ENCODE measurements at regions not wholly inside any gene's neighbourhood (a gene's known extent, or its start where the extent isn't known, plus 50 kb on each side); places are given as distances from the start of the nearest gene placed in this dataset.
"Not testable (repeated sequence)": the region's sequence is repeated elsewhere in the genome, so short reads cannot be mapped to it uniquely, and the experiment has no call there.

DNA sequence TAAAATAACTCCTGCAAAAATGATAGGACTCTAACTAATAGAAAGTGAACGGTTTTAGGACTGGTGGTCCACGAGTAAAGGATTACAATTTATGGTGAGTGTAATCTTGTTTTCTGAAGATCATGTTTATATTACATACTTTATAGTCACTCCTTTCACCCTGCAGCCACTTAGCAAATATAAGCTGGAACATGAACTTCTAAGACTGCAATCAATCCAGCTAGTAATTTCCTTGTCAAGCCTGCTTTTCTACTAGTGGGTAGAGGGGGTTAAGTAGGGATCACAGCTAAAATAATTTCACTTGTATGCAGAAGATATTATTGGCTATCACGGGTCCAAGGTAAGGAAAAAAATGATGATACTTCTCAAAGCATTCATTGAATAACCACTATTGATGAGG lies 125.5 kb upstream of the NETO1 start:
- no peak for DNase-seq
- intact Hi-C loops (cut with DNase I), result no loop called here
- ATAC-seq (ENCODE audit: poor library complexity), result no peak

DNA sequence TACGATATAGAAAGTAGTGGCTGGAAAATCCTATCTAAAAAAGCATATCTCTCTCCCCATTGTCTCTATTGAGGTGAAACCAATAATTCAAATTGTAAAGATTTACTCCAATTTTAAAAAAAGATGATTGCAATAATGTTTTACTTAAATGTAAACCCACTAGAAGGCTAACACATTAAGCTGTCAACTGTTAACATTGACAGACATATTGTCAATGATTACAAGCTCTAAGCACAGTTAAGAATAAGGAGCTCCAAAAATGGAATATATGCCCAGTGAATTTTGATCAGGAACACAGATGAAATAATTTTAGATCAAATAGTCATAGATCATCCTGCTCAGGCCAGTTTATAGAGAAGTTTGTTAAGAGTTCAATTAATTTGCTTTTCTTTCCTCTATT lies 123.6 kb upstream of the NETO1 start:
- DNase-seq (no peak), ATAC-seq (ENCODE audit: poor library complexity) (no peak)
- intact Hi-C loops (cut with DNase I), result no loop called here

DNA sequence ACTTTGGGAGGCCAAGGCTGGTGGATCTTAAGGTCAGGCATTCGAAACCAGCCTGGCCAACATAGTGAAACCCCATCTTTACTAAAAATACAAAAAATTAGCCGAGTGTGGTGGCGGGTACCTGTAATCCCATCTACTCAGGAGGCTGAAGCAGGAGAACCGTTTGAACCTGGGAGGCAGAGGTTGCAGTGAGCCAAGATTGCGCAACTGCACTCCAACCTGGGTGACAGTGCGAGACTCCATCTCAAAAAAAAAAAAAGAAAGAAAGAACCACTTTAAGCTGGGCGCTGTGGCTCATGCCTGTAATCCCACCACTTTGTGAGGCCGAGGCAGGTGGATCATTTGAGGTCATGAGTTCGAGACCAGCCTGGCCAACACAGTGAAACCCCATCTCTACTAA lies 119.8 kb upstream of the NETO1 start:
- intact Hi-C loops (cut with DNase I); DNase-seq: not testable (repeated sequence)

GRCh38 chr18:72986103-72986502 lies 118.3 kb upstream of the NETO1 start:
- intact Hi-C loops (cut with DNase I), result no loop called here
- DNase-seq, result no peak
- ATAC-seq (ENCODE audit: poor library complexity), result no peak

More for the DNA sequence above, 119.8 kb upstream of the NETO1 start:
- not testable (repeated sequence) for ATAC-seq (ENCODE audit: poor library complexity)

- intact Hi-C loops (cut with DNase I), result no loop called here
- no peak for ATAC-seq (ENCODE audit: poor library complexity)
- DNase-seq, result no peak
Measured at GRCh38 chr18:72985686-72986085, 117.9 kb upstream of the NETO1 start.

GRCh38 chr18:72984290-72984689 lies 116.5 kb upstream of the NETO1 start:
- DNase-seq (no peak), ATAC-seq (ENCODE audit: poor library complexity) (no peak)
- intact Hi-C loops (cut with DNase I), result no loop called here

DNA sequence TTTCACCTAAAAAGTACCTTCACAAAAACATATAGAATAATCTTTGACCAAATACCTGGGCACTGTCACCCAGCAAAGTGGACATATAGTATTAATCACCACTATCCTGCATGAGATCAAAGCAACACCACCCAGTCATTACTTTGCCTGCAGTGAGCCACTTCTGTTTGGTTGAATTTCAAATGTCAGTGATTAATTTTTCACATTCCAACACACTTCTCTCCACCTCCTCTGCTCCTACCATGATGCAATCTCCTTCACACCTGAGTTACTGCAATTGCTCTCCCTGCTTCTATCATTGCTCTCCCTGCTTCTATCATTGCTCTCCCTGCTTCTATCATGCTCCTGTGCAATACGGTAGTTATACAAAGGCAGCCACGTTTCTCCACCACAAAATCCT lies 106.1 kb upstream of the NETO1 start:
- ATAC-seq (ENCODE audit: poor library complexity) (no peak), DNase-seq (no peak)
- intact Hi-C loops (cut with DNase I), result no loop called here

GRCh38 chr18:72965616-72966015 lies 97.8 kb upstream of the NETO1 start:
- DNase-seq (no peak), ATAC-seq (ENCODE audit: poor library complexity) (no peak)
- intact Hi-C loops (cut with DNase I), result no loop called here

DNA sequence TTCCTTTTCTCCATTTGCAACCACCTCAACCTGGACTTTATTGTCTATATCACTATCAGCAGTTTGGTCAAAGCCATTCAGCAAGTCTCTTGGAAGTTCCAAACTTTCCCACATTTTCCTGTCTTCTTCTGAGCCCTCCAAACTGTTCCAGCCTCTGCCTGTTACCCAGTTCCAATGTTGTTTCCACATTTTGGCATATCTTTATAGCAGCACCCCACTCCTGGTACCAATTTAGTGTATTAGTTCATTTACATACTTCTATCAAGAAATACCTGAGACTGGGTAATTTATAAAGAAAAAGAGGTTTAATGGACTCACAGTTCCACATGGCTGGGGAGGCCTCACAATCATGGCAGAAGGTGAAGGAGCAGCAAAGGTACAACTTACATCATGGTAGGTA lies 90.4 kb upstream of the NETO1 start:
- DNase-seq; intact Hi-C loops (cut with DNase I); ATAC-seq (ENCODE audit: poor library complexity): not testable (repeated sequence)

- DNase-seq, result no peak
- no peak for ATAC-seq (ENCODE audit: poor library complexity)
- intact Hi-C loops (cut with DNase I), result no loop called here
Measured at GRCh38 chr18:72948439-72948838, 80.7 kb upstream of the NETO1 start.

DNA sequence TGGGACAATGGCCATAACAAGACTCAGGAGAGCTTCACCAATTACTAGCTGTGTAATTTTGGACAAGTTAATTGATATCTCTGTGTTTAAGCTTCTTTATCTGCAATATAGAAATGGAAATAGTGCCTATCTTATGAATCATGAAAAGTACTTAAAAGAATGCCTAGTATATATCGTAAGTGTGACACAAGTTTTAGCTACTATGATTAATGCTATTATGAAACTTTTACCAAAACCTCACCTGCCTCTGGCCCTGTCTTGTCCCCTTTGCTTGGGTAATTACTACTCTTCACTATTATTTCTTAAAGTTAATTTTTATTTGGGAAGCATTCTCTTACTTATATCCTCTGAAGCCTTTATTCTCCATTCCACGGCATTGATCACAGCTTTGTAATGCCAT lies 75.0 kb upstream of the NETO1 start:
- intact Hi-C loops (cut with DNase I), result no loop called here
- ATAC-seq (ENCODE audit: poor library complexity) (no peak), DNase-seq (no peak)

DNA sequence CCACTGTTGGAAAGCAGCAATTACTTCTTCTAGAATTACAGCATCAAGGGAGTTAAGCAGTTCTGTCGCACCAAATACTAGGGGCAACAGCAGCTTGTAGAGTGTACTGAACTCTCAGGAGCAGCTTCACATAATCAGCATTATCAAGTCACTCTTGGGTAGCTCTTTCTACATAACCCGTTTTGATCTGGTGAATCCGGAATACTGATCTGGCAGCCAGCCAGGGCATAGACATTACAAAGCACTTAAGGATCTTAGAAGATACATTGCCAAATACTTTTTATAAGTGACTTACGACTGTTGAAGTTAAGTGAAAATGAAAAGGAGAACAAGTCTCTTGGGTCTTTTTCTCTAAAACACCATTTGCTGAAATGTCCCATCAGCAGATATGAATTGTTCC lies 73.2 kb upstream of the NETO1 start:
- no peak for DNase-seq
- no peak for ATAC-seq (ENCODE audit: poor library complexity)
- intact Hi-C loops (cut with DNase I), result no loop called here

DNA sequence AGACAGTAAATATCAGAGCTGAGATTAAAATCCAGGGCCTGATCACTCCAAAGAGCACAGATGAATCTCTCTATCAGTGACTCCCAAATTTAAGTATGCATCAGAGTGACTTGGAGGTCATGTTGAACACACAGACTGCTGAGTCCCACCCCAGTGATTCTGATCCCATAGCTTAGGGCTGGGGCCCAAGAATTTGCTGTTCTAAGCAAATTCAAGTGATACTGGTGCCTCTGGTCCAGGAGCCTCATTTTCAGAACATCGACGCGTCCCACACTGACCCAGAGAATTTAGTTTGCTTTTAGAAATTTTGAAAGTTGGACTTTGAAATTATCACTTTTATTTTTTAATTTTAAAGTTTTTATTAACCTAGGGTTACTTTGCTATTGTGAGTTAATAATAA lies 72.7 kb upstream of the NETO1 start:
- DNase-seq, result no peak
- intact Hi-C loops (cut with DNase I), result no loop called here
- no peak for ATAC-seq (ENCODE audit: poor library complexity)

DNA sequence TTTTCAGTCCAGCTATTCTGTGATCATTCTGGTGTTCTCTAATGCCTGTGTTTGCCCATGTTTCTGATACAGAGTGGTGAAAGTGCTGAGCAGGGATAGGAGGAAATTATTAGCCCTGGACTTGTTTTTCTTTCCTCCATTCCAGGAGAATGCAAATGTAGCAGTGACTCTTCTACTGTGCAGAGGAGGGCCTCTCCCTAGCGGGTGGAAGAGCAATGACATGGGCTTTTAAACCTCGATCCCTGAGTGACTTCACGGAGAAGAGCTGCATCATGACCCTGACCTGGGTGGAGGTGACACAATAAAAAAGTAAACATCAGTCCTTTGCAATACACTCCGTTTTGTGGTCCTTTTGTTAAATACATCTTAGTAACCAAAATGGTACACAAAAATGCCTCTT lies 68.0 kb upstream of the NETO1 start:
- ATAC-seq (ENCODE audit: poor library complexity), result no peak

DNA sequence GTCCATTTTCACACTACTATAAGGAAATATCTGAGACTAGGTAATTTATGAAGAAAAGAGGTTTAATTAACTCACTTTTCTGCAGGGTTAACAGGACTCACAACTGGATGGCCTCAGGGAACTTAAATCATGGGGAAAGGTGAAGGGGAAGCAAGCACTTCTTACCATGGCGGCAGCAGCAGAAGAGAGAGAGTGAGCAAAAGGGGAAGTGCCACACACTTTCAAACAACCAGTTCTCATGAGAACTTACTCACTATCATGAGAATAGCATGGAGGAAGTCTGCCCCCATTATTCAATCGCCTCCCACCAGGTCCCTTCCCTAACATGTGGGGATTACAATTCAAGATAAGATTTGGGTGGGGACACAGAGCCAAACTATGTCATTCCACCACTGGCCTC lies 55.1 kb upstream of the NETO1 start:
- intact Hi-C loops (cut with DNase I), result no loop called here
- DNase-seq, result no peak
- no peak for ATAC-seq (ENCODE audit: poor library complexity)

More for the DNA sequence above, 68.0 kb upstream of the NETO1 start:
- intact Hi-C loops (cut with DNase I), result no loop called here
- no peak for DNase-seq

All from Right ventricle myocardium superior (tissue), 1 donor.